ENCODE measurements at regions not wholly inside any gene's neighbourhood (a gene's known extent, or its start where the extent isn't known, plus 50 kb on each side); places are given as distances from the start of the nearest gene placed in this dataset.
"Not testable (repeated sequence)": the region's sequence is repeated elsewhere in the genome, so short reads cannot be mapped to it uniquely, and the experiment has no call there.

GRCh38 chr9:106107716-106108115, 413.4 kb downstream of the TMEM38B start (continued):
- TF ChIP-seq TBP (IDR thresholded peaks at IDR 0.05; ENCODE audit: low read depth, low read length) (no peak), ZNF274 (IDR thresholded peaks at IDR 0.05; ENCODE audit: borderline replicate concordance, extremely low read depth, low read length) (no peak), ATF3 (IDR thresholded peaks at IDR 0.05; ENCODE audit: insufficient read depth, low read depth, low read length) (no peak)

- H3K79me1 ChIP-seq (ENCODE audit: low read depth, low read length); H4K8ac ChIP-seq (ENCODE audit: extremely low read depth, insufficient read depth, low read length); H3K27ac ChIP-seq (ENCODE audit: low read depth, low read length); H3K4me1 ChIP-seq (replicated peaks in 1 of 4; ENCODE audit: control insufficient read depth in 3 of 4, insufficient read depth in 4 of 4, low read length in 3 of 4); H2BK15ac ChIP-seq (ENCODE audit: low read length); H4K5ac ChIP-seq (ENCODE audit: insufficient read length, low read depth, low read length); H3K9ac ChIP-seq (replicated peaks in 1 of 4; ENCODE audit: extremely low read depth in 1 of 4, low read depth in 3 of 4, low read length in 3 of 4); H2BK5ac ChIP-seq (ENCODE audit: low read depth, low read length); H3K36me3 ChIP-seq (ENCODE audit: control insufficient read depth in 2 of 4, insufficient read depth in 4 of 4, low read length in 3 of 4); CTCF ChIA-PET (ENCODE audit: partially characterized antibody); H4K20me1 ChIP-seq (replicated peaks in 1 of 2; ENCODE audit: control insufficient read depth in 1 of 2, insufficient read depth in 2 of 2, low read length in 2 of 2); H3K14ac ChIP-seq (ENCODE audit: insufficient read length); H3K56ac ChIP-seq (replicated peaks; ENCODE audit: insufficient read length, low read depth, low read length); H2AFZ ChIP-seq (ENCODE audit: low read length); H3K23me2 ChIP-seq (ENCODE audit: low read depth, low read length); FAIRE-seq; H2BK20ac ChIP-seq (ENCODE audit: low read length); H3K79me2 ChIP-seq (ENCODE audit: control insufficient read depth in 1 of 2, insufficient read depth in 2 of 2, low read length in 2 of 2); H2BK120ac ChIP-seq (replicated peaks; ENCODE audit: low read depth, low read length); H3K23ac ChIP-seq (ENCODE audit: insufficient read length); H2AK5ac ChIP-seq (ENCODE audit: low read depth, low read length); H3K18ac ChIP-seq (ENCODE audit: extremely low read depth, low read length); H3K4me3 ChIP-seq (ENCODE audit: extremely low read depth in 1 of 4, insufficient read depth in 2 of 4, low read depth in 3 of 4, low read length in 4 of 4); H4K91ac ChIP-seq (replicated peaks; ENCODE audit: insufficient read length, low read length); H2BK12ac ChIP-seq (ENCODE audit: low read depth, low read length); POLR2A ChIA-PET (ENCODE audit: partially characterized antibody); H3K27me3 ChIP-seq (replicated peaks in 1 of 4; ENCODE audit: control insufficient read depth in 3 of 4, extremely low read depth in 1 of 4, insufficient read depth in 3 of 4, low read length in 3 of 4); H3K4ac ChIP-seq (replicated peaks; ENCODE audit: insufficient read length, low read depth, low read length); H3K4me2 ChIP-seq (ENCODE audit: insufficient read depth in 1 of 2, low read depth in 2 of 2, low read length in 2 of 2); DNase-seq (ENCODE audit: low read depth in 1 of 2, low spot score in 2 of 2); H3K9me3 ChIP-seq (ENCODE audit: insufficient read depth in 2 of 2, low read depth in 1 of 2, low read length in 1 of 2): not testable (repeated sequence)
- 95% methylated on average over 3 of the region's 3 CpGs; no CpG with 5 or more reads in 1 of the 2 experiments for WGBS, 2 experiments (ENCODE audit: extremely low coverage in 1 of 2, insufficient coverage in 1 of 2, insufficient read length in 1 of 2, insufficient replicate concordance in 2 of 2, low coverage in 1 of 2, low lambda C conversion rate in 2 of 2, missing lambda C conversion rate in 1 of 2)
These were observed 415.4 kb downstream of the TMEM38B start for GRCh38 chr9:106109706-106110105.

Data from H1 (cell line).